HT-29 (cell line): ENCODE measurements at regions not wholly inside any gene's neighbourhood (a gene's known extent, or its start where the extent isn't known, plus 50 kb on each side); places are given as distances from the start of the nearest gene placed in this dataset.
"Not testable (repeated sequence)": the region's sequence is repeated elsewhere in the genome, so short reads cannot be mapped to it uniquely, and the experiment has no call there.

Source experiments
- DNase-seq: peaks from one replicate; pipeline ENCODE4 v3.0.0-alpha.2; 2015; ENCODE audit warnings: low spot score

- DNase-seq, result no peak
Measured at GRCh38 chr13:79187917-79188690, 218.0 kb downstream of the RBM26 start.

GRCh38 chr13:79185580-79185979 is 220.5 kb downstream of the RBM26 start:
- DNase-seq, result no peak

DNA sequence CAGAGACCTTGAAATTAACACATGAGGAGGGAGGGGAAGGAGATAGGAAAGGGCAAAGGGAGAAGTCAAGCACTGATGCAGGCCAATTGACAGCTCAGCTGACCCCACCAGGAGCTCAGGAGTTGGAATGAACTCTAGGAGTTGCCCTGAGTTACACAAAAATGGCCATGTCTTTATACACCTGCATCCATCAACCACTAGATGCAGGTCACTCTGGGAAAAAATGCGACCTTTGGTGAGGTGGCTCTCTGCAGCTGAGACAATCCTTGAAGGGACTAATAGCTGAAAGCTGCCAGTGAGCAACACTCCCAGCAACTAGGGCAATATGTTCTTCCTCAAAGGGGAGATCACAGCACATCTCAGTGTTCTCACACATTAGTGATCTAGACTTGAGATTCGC is 222.8 kb downstream of the RBM26 start:
- DNase-seq, result no peak

DNA sequence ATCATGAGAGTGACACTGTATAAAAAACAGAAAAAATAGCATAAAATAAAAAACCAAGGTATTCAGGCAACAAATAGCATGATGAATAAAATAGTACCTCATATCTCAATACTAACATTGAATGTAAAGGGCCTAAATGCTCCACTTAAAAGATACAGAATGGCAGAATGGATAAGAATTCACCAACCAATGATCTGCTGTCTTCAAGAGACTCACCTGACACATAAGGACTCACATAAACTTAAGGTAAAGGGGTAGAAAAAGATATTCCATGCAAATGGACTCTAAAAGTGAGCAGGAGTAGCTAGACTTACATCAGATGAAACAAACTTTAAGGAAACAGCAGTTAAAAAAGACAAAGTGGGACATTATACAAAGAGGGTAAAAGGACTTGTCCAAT is 232.4 kb downstream of the RBM26 start:
- DNase-seq, result not testable (repeated sequence)

- not testable (repeated sequence) for DNase-seq
Measured at GRCh38 chr13:79172924-79173323, 233.1 kb downstream of the RBM26 start.

- DNase-seq, result no peak
Measured at GRCh38 chr13:79171141-79172061, 234.7 kb downstream of the RBM26 start.

DNA sequence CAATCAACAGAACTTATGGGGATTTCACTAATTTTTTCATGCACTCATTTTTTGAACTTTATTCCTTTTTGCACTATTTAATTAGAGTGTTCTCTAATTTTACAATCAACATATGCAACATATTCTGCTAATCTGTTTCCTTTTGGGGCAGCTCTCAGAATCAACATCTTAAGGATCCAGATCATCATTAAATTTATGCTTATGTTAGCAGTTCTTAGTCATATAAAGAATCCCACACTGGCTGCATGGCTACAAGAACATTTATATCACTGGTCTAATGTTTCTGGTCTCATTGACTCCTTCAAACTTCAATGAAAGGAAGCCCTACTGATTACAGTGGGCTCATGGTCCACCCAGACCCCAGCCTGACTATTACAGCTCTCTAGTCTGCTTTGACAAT is 245.2 kb downstream of the RBM26 start:
- DNase-seq, result no peak

GRCh38 chr13:79155883-79156282 is 250.2 kb downstream of the RBM26 start:
- DNase-seq, result no peak

GRCh38 chr13:79149210-79149609 is 256.8 kb downstream of the RBM26 start:
- no peak for DNase-seq

DNA sequence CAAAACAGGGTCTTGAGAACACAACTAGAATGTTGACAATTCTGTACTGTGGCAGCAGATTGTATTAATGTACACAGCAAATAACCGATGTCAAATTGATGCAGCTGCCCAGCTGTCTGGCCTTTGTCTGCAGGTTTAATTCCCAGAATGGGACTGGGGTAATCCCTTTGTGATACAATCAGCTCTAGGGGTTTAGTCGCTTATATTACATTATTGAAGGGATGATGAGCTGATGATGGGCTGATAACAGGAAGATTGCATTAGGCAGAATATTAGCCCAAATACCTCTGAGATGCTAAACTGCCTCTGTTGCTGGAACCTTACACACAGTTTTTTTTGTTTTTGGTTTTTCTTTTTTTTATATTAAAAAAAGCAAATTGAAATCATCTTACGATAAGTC is 265.0 kb downstream of the RBM26 start:
- no peak for DNase-seq

- DNase-seq, result peak; percentile 13
Measured at GRCh38 chr13:79128158-79128557, 277.9 kb downstream of the RBM26 start.

DNA sequence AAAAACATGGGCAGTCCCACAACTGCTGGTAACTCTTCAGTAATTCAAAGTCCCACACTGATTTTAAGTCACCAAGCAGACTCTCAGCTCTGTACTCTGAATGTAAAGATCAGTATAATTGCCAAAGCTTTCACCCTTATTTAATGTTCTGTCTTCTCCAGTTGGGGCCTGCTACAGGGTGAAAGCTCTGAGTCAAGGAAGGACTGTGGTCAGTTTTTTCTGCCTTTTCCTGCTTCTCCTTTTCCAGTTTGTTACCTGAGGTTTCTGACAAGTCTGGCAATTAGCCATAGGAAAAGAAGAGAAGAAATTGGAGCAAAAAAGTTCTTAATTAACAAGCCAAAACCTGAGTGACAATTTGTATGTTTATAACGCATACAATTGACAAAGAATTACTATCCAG is 279.3 kb downstream of the RBM26 start:
- no peak for DNase-seq

DNA sequence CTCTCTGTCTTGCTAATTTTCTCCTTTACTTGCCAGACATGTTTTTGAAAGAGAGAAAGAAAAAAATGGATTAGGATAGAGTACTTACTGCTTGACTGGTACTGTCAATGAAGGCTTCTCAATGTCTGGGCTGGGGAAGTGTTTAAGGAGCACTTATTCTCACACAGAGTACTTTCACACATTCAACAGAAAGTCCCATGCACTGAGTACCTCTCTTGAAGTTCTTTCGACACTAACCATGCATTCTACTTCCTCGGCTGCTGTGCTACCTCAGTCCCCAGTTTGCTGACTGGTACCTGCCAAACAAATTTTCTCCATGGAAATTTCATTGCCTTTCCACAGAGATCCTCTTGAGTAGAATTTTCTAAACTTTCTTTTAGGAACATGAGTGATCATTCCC is 281.9 kb downstream of the RBM26 start:
- no peak for DNase-seq

DNA sequence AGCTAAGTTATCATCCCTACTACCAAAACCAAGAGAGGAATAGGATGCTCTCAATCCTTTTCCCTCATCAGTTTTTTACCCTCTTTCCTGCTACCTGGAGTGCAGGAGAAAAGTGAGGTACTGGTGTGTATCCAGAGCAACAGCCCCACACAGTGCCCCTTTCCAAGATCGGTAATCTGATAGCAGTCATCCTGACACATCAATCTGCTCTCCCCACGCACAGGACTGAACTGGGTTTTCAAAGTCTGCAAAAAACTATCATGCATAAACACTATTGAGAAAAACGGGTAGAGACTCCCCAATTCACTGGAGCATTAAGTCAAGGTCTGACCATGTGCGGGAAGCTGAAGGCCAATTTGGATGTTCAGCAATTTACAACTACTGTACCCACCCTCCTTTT is 284.8 kb downstream of the RBM26 start:
- no peak for DNase-seq

DNA sequence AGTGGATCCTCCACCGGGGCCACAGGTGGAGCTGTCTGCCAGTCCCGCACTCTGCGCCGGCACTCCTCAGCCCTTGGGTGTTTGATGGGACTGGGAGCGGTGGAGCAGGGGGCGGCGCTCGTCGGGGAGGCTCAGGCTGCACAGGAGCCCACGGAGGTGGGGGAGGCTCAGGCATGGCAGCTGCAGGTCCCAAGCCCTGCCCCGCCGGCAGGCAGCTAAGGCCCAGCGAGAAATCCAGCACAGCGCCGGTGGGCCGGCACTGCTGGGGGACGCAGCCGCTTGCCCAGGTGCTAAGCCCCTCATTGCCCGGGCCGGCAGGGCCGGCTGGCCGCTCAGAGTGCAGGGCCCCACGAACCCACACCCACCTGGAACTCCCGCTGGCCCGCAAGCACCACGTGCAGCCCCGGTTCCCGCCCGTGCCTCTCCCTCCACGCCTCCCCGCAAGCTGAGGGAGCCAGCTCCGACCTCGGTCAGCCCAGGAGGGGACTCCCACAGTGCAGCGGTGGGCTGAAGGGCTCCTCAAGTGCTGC is 286.4 kb downstream of the RBM26 start:
- no peak for DNase-seq

GRCh38 chr13:79112016-79112415 is 294.0 kb downstream of the RBM26 start:
- DNase-seq, result no peak

- no peak for DNase-seq
Measured at GRCh38 chr13:79108914-79109643, 297.0 kb downstream of the RBM26 start.

- no peak for DNase-seq
Measured at GRCh38 chr13:79098596-79098995, 307.5 kb downstream of the RBM26 start.

GRCh38 chr13:79097201-79097600 is 308.9 kb downstream of the RBM26 start:
- DNase-seq, result no peak

- no peak for DNase-seq
Measured at GRCh38 chr13:79096099-79096498, 310.0 kb downstream of the RBM26 start.

DNA sequence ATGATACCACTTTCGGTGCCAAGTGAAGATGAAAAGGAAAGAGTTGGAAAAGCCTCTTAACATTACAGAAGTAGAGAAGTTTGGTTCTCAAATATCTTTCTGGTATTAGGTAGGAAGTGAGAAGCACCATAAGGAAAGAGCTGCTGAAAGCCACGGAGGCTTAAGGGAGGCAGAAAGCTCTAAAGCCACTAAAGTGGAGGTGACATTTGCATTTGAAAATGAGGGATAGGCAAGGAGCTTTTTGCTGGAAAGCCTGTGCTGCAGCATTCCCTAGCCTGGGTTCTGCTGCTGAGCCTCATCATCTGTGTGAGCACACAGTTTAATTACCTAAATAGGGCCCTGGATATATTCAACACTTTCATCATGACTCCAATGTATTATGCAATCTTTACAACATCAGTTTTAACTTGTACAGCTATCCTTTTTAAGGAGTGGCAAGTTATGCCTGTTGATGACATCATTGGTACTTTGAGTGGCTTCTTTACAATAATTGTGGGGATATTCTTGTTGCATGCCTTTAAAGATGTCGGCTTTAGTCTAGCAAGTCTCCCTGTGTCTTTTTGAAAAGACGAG is 315.4 kb downstream of the RBM26 start:
- no peak for DNase-seq
